ENCODE measurements at regions not wholly inside any gene's neighbourhood (a gene's known extent, or its start where the extent isn't known, plus 50 kb on each side); places are given as distances from the start of the nearest gene placed in this dataset.

GRCh38 chr9:25939126-25939525, 260.9 kb upstream of the TUSC1 start:
- TF ChIP-seq, protein P1, sequence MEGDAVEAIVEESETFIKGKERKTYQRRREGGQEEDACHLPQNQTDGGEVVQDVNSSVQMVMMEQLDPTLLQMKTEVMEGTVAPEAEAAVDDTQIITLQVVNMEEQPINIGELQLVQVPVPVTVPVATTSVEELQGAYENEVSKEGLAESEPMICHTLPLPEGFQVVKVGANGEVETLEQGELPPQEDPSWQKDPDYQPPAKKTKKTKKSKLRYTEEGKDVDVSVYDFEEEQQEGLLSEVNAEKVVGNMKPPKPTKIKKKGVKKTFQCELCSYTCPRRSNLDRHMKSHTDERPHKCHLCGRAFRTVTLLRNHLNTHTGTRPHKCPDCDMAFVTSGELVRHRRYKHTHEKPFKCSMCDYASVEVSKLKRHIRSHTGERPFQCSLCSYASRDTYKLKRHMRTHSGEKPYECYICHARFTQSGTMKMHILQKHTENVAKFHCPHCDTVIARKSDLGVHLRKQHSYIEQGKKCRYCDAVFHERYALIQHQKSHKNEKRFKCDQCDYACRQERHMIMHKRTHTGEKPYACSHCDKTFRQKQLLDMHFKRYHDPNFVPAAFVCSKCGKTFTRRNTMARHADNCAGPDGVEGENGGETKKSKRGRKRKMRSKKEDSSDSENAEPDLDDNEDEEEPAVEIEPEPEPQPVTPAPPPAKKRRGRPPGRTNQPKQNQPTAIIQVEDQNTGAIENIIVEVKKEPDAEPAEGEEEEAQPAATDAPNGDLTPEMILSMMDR (IDR thresholded peaks at IDR 0.05; ENCODE audit: low read depth, low read length), result no peak
- no peak for TF ChIP-seq POLR2A (IDR thresholded peaks at IDR 0.05; ENCODE audit: extremely low read depth, insufficient read length)
- no peak for TF ChIP-seq MYC (IDR thresholded peaks at IDR 0.05; ENCODE audit: low read depth, low read length)
- no peak for TF ChIP-seq MAX (IDR thresholded peaks at IDR 0.05; ENCODE audit: low read depth, low read length)
